ENCODE measurements at regions not wholly inside any gene's neighbourhood (a gene's known extent, or its start where the extent isn't known, plus 50 kb on each side); places are given as distances from the start of the nearest gene placed in this dataset.
"Not testable (repeated sequence)": the region's sequence is repeated elsewhere in the genome, so short reads cannot be mapped to it uniquely, and the experiment has no call there.

DNA sequence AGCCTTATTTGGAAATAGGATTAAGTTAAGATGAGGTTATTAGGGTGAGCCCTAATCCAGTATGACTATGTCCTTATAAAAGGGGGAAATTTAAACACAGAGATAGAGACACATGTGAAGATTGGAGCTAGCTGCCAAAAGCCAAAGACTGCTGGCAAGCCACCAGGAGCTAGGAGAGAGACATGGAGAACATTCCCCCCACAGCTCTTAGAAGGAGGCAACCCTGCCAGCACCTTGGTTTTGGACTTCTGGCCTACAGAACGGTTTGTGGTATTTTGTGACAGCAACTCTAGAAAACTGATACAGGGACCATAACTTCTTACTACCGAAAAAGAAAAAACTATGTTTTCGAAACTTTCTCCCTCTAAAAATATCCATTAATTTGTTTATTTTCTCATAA lies 245.3 kb upstream of the RARB start:
- POLR2A ChIA-PET = no interaction called here
- CTCF ChIA-PET = no interaction called here
- DNase-seq (ENCODE audit: low read depth, low spot score) = no peak
- H3K4me3 ChIP-seq (ENCODE audit: low read depth, low read length) = no peak overlapping the region
- TF ChIP-seq, protein P1, sequence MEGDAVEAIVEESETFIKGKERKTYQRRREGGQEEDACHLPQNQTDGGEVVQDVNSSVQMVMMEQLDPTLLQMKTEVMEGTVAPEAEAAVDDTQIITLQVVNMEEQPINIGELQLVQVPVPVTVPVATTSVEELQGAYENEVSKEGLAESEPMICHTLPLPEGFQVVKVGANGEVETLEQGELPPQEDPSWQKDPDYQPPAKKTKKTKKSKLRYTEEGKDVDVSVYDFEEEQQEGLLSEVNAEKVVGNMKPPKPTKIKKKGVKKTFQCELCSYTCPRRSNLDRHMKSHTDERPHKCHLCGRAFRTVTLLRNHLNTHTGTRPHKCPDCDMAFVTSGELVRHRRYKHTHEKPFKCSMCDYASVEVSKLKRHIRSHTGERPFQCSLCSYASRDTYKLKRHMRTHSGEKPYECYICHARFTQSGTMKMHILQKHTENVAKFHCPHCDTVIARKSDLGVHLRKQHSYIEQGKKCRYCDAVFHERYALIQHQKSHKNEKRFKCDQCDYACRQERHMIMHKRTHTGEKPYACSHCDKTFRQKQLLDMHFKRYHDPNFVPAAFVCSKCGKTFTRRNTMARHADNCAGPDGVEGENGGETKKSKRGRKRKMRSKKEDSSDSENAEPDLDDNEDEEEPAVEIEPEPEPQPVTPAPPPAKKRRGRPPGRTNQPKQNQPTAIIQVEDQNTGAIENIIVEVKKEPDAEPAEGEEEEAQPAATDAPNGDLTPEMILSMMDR (IDR thresholded peaks at IDR 0.05; ENCODE audit: insufficient read depth, low read length, missing control alignments) = no peak

DNA sequence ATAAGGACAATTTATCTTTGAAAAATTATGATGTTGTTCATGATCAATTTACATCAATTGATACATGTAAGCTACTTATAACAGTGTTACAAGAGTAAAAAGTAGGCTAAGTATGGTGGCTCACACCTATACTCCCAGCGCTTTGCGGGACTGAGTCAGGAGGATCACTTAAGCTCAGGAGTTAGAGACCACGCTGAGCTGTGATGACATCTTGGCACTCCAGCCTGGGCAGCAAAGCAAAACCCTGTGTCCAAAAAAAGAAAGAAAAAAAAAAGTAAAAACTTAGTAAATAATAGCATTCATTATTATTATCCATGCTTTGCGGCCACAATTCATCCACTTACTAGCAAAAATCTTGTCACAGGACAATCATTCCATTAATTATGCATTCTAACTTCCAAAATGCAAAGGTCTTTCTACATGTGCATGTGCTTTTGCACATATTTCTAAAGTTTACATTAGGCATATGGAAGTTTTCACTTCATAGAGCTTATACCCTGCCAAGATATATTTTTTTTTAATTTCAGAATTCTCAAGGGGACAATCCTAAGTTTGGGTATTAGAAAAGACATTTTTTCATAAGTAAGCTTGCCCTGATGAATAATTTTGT lies 243.3 kb upstream of the RARB start:
- no peak overlapping the region for H3K4me3 ChIP-seq (ENCODE audit: low read depth, low read length)
- TF ChIP-seq, protein P1 (IDR thresholded peaks at IDR 0.05; ENCODE audit: insufficient read depth, low read length, missing control alignments) = no peak
- POLR2A ChIA-PET = no interaction called here
- no peak for DNase-seq (ENCODE audit: low read depth, low spot score)
- CTCF ChIA-PET = no interaction called here

DNA sequence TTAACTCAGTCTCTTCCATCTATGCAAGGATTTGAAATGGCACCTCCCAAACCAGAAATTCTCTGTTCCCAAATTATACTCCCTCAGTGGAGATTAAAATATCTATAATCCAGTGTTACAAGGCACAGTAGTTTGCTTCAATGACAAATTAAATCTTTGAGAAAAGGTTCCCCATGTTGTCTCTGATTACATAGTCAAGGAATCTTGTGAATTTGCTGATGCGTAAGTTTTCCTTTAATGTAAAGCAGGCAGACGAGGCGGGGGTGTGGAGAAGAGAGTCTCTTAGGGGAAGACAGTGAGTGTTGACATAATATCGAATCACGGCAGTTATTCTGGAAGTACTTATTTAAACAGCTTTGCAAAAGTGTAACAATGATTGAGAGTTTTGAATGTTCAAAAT lies 236.4 kb upstream of the RARB start:
- TF ChIP-seq, protein P1 (IDR thresholded peaks at IDR 0.05; ENCODE audit: insufficient read depth, low read length, missing control alignments) = no peak
- POLR2A ChIA-PET = no interaction called here
- peak; percentile 5 for DNase-seq (ENCODE audit: low read depth, low spot score)
- no peak overlapping the region for H3K4me3 ChIP-seq (ENCODE audit: low read depth, low read length)
- CTCF ChIA-PET = interaction anchor here (1.0 kb wide), 1 partner anchor 169 kb away, joined by 3 read pairs; no protein-coding TSS in a partner anchor

DNA sequence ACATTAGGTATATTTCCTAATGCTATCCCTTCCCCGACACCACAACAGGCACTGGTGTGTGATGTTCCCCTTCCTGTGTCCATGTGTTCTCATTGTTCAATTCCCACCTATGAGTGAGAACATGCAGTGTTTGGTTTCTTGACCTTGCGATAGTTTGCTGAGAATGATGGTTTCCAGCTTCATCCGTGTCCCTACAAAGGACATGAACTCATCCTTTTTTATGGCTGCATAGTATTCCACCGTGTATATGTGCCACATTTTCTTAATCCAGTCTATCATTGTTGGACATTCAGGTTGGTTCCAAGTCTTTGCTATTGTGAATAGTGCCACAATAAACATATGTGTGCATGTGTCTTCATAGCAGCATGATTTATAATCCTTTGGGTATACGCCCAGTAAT lies 228.5 kb upstream of the RARB start:
- CTCF ChIA-PET; H3K4me3 ChIP-seq (ENCODE audit: low read depth, low read length); POLR2A ChIA-PET; DNase-seq (ENCODE audit: low read depth, low spot score): not testable (repeated sequence)

DNA sequence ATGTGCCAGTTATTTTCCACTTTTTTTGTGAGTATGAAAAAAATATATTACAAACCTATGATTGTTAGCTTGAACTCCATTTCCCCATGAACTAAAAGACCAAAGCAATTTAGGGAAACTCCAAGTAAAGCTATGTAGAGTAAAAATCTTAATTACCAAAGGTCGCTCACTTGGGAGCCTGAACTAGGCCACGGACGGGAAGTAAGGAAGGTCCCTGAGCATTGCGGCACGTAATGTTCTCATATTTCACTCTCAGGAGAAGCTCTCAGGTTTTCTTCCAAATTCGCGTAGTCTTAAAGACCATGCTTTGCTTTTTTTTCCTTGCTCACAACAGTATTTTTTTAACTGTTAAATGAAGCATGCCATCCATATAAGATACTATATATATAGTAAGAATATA lies 215.3 kb upstream of the RARB start:
- ChIA-PET POLR2A (no interaction called here), CTCF (interaction anchor here (1.7 kb wide), 1 partner anchor 250 kb away, joined by 3 read pairs; no protein-coding TSS in a partner anchor)
- no peak overlapping the region for H3K4me3 ChIP-seq (ENCODE audit: low read depth, low read length)
- no peak for DNase-seq (ENCODE audit: low read depth, low spot score)
- TF ChIP-seq, protein P1 (IDR thresholded peaks at IDR 0.05; ENCODE audit: insufficient read depth, low read length, missing control alignments) = no peak

DNA sequence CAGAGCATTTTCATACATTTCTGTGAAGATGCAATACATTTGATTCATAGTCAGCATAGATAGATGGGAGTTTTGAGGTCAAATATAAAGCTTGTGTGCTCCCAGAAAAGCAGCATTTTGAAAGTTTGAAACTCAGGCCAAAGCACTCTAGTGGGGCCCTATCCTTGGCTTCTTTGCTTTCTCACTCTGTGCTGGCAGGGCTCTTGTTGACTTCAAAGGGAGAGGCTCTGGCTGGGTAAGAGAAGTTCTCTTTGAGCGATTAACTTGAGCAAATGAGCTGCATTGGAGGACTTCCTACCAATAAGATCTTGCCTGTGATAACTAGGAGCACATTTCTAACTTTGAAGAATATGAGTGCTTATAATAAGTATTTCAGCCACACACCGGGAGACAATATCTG lies 214.0 kb upstream of the RARB start:
- no peak for DNase-seq (ENCODE audit: low read depth, low spot score)
- TF ChIP-seq, protein P1 (IDR thresholded peaks at IDR 0.05; ENCODE audit: insufficient read depth, low read length, missing control alignments) = no peak
- POLR2A ChIA-PET = no interaction called here
- H3K4me3 ChIP-seq (ENCODE audit: low read depth, low read length) = no peak overlapping the region
- CTCF ChIA-PET = interaction anchor here (1.1 to 1.7 kb wide), 2 partner anchors 17 to 251 kb away, joined by 3 read pairs; no protein-coding TSS in a partner anchor

DNA sequence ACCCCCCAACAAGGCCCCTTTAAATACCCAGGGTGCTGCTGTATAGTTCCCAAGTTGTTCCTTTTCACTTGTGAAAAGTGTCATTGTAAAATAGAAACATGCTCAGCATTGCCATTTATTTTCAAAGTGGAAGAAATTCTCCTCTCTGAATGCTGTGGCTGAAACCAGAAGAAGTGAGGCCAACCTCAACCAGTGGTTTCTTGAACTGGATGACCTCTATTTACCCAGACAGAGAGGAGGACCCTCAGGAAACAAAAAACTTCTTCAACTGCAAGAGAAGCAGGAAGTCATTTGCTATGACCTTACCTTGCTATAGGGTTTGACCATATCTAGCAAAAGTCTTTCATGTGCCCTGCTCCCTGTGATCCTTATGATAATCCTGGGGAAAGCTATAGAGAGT lies 209.7 kb upstream of the RARB start:
- ChIA-PET POLR2A (no interaction called here), CTCF (no interaction called here)
- H3K4me3 ChIP-seq (ENCODE audit: low read depth, low read length) = no peak overlapping the region
- DNase-seq (ENCODE audit: low read depth, low spot score) = no peak
- TF ChIP-seq, protein P1 (IDR thresholded peaks at IDR 0.05; ENCODE audit: insufficient read depth, low read length, missing control alignments) = no peak

All from AG04449 (cell line).